GM23338 (cell line): ENCODE measurements at regions not wholly inside any gene's neighbourhood (a gene's known extent, or its start where the extent isn't known, plus 50 kb on each side); places are given as distances from the start of the nearest gene placed in this dataset.

ENCODE experiments used
- ATAC-seq: fragments of 200-7000 bp; cut with Tn5 transposase; 3 replicates; pipeline ENCODE4 v1.9.1; 2020
- DNase-seq: peaks from one replicate; pipeline ENCODE4 v3.0.0-alpha.2; 2015; ENCODE audit warnings: low spot score
- H2AFZ ChIP-seq: fragments of 200-600 bp; sonication (generic); 2 replicates; pipeline ENCODE4 v1.8.0; 2016; ENCODE audit warnings: antibody characterized with exemption, mild to moderate bottlenecking, moderate library complexity
- H3F3A ChIP-seq: fragments of 200-600 bp; sonication (generic); replicated peaks from 2 replicates; pipeline ENCODE4 v1.8.0; 2017; ENCODE audit warnings: antibody characterized with exemption, mixed run types, low read depth
- H3K27ac ChIP-seq: fragments of 200-600 bp; sonication (generic); 2 replicates; pipeline ENCODE4 v1.6.1; 2016; ENCODE audit warnings: low read depth
- H3K27me3 ChIP-seq: fragments of 200-600 bp; sonication (generic); 2 replicates; pipeline ENCODE4 v1.8.0; 2016; ENCODE audit warnings: mild to moderate bottlenecking, mixed run types, moderate library complexity; ENCODE audit not compliant: insufficient read depth
- H3K36me3 ChIP-seq: fragments of 200-600 bp; sonication (generic); 2 replicates; pipeline ENCODE4 v1.8.0; 2016; ENCODE audit warnings: mild to moderate bottlenecking; ENCODE audit not compliant: insufficient read depth
- H3K4me1 ChIP-seq: fragments of 200-600 bp; sonication (generic); 2 replicates; pipeline ENCODE4 v1.8.0; 2016; ENCODE audit warnings: mild to moderate bottlenecking, moderate library complexity; ENCODE audit not compliant: insufficient read depth
- H3K4me2 ChIP-seq: fragments of 200-600 bp; sonication (generic); 2 replicates; pipeline ENCODE4 v1.7.1; 2017; ENCODE audit warnings: mixed run types
- H3K4me3 ChIP-seq: fragments of 200-600 bp; sonication (generic); 2 replicates; pipeline ENCODE4 v1.6.1; 2016; ENCODE audit warnings: mixed run types
- H3K79me2 ChIP-seq: fragments of 200-600 bp; sonication (generic); replicated peaks from 2 replicates; pipeline ENCODE4 v1.8.0; 2017; ENCODE audit warnings: mild to moderate bottlenecking; ENCODE audit not compliant: insufficient read depth
- H3K9me2 ChIP-seq: fragments of 200-600 bp; sonication (generic); 2 replicates; pipeline ENCODE4 v1.8.0; 2017; ENCODE audit not compliant: insufficient read depth
- H4K20me1 ChIP-seq: fragments of 200-600 bp; sonication (generic); replicated peaks from 2 replicates; pipeline ENCODE4 v1.8.0; 2017; ENCODE audit warnings: mild to moderate bottlenecking; ENCODE audit not compliant: insufficient read depth
- H3K27ac Mint-ChIP-seq: 2 replicates; pipeline ENCODE4 v1.8.0; 2020; ENCODE audit warnings: inconsistent platforms, mild to moderate bottlenecking, moderate library complexity, mixed read lengths
- H3K27me3 Mint-ChIP-seq: 3 replicates; pipeline ENCODE4 v1.8.0; 2022; ENCODE audit warnings: low read depth, mild to moderate bottlenecking, moderate library complexity, mixed read lengths, inconsistent platforms; ENCODE audit not compliant: insufficient read depth, poor library complexity
- H3K36me3 Mint-ChIP-seq: 3 replicates; pipeline ENCODE4 v1.8.0; 2021; ENCODE audit warnings: low read depth, mild to moderate bottlenecking, inconsistent platforms, moderate library complexity, mixed read lengths
- H3K4me1 Mint-ChIP-seq: 3 replicates; pipeline ENCODE4 v1.8.0; 2020; ENCODE audit warnings: mild to moderate bottlenecking, inconsistent platforms, mixed read lengths
- H3K4me3 Mint-ChIP-seq: 3 replicates; pipeline ENCODE4 v1.8.0; 2021; ENCODE audit warnings: moderate library complexity, mild to moderate bottlenecking, inconsistent platforms, mixed read lengths
- H3K9me3 Mint-ChIP-seq: 3 replicates; pipeline ENCODE4 v1.8.0; 2020; ENCODE audit warnings: moderate library complexity, mild to moderate bottlenecking, inconsistent platforms, mixed read lengths
- ETS1 ChIP-seq: IDR thresholded peaks from 2 replicates; pipeline ENCODE4 v1.6.1; 2016; ENCODE audit warnings: antibody characterized with exemption
- EZH2 ChIP-seq: fragments of 200-600 bp; sonication (generic); IDR thresholded peaks from one replicate; pipeline ENCODE4 v1.8.0; 2017; ENCODE audit warnings: antibody characterized with exemption, mild to moderate bottlenecking, low read depth; ENCODE audit not compliant: unreplicated experiment
- EZH2phosphoT487 ChIP-seq: fragments of 200-600 bp; sonication (generic); IDR thresholded peaks from one replicate; pipeline ENCODE4 v1.8.1; 2018; ENCODE audit warnings: antibody characterized with exemption; ENCODE audit not compliant: unreplicated experiment
- NANOG ChIP-seq: IDR thresholded peaks from 2 replicates; pipeline ENCODE4 v1.6.1; 2016; ENCODE audit warnings: antibody characterized with exemption, borderline replicate concordance
- POLR2AphosphoS5 ChIP-seq: IDR thresholded peaks from 2 replicates; pipeline ENCODE4 v1.6.1; 2016; ENCODE audit warnings: antibody characterized with exemption, low read depth
- REST ChIP-seq: IDR thresholded peaks from one replicate; pipeline ENCODE4 v1.6.1; 2018; ENCODE audit warnings: antibody characterized with exemption; ENCODE audit not compliant: unreplicated experiment
- STAT1 ChIP-seq: IDR thresholded peaks from one replicate; pipeline ENCODE4 v1.6.1; 2016; ENCODE audit warnings: antibody characterized with exemption; ENCODE audit not compliant: unreplicated experiment
- ZNF114 ChIP-seq: fragments of 250-450 bp; sonication (Bioruptor Pico); IDR thresholded peaks from 2 replicates; pipeline ENCODE4 v1.5.0; 2020; ENCODE audit warnings: mild to moderate bottlenecking, moderate library complexity
- ZNF331 ChIP-seq: fragments of 250-450 bp; sonication (Bioruptor Pico); IDR thresholded peaks from 2 replicates; pipeline ENCODE4 v1.5.0; 2020; ENCODE audit warnings: low read depth, mild to moderate bottlenecking, moderate library complexity
- ZNF462 ChIP-seq: fragments of 250-450 bp; sonication (Bioruptor Pico); IDR thresholded peaks from 2 replicates; pipeline ENCODE4 v1.5.0; 2020; ENCODE audit warnings: mild to moderate bottlenecking, moderate library complexity

GRCh38 chr6:164442572-164442971 is 866.8 kb downstream of the C6orf118 start:
- H3K4me3 ChIP-seq = no peak overlapping the region
- H3F3A ChIP-seq = no peaks in the 10 kb centered on the region
- H2AFZ ChIP-seq = no peak overlapping the region
- no peak overlapping the region for H3K4me2 ChIP-seq
- H3K36me3 ChIP-seq = peaks cover 11% of the 10 kb centered on the region
- no peaks in the 10 kb centered on the region for H3K27me3 Mint-ChIP-seq
- H3K9me2 ChIP-seq = no peaks in the 10 kb centered on the region; the same call in 1 of the 2 replicates
- no peak overlapping the region for H3K27ac ChIP-seq
- DNase-seq = no peak
- H3K4me3 Mint-ChIP-seq = no peak overlapping the region
- H3K36me3 Mint-ChIP-seq = peaks cover 17% of the 10 kb centered on the region
- no peaks in the 10 kb centered on the region for H4K20me1 ChIP-seq
- no peak for ATAC-seq
- no peak overlapping the region for H3K27ac Mint-ChIP-seq
- H3K4me1 ChIP-seq = no peaks in the 10 kb centered on the region
- no peaks in the 10 kb centered on the region for H3K4me1 Mint-ChIP-seq
- no peaks in the 10 kb centered on the region for H3K79me2 ChIP-seq
- H3K9me3 Mint-ChIP-seq = peaks cover 24% of the 10 kb centered on the region
- no peaks in the 10 kb centered on the region for H3K27me3 ChIP-seq
- TF ChIP-seq REST (no peak), ZNF114 (CRISPR knock-in tag) (no peak), POLR2AphosphoS5 (no peak), NANOG (no peak), ETS1 (no peak), ZNF331 (no peak), EZH2 (no peak), EZH2phosphoT487 (no peak), ZNF462 (CRISPR knock-in tag) (no peak), STAT1 (no peak)
